ENCODE measurements at regions not wholly inside any gene's neighbourhood (a gene's known extent, or its start where the extent isn't known, plus 50 kb on each side); places are given as distances from the start of the nearest gene placed in this dataset.

DNA sequence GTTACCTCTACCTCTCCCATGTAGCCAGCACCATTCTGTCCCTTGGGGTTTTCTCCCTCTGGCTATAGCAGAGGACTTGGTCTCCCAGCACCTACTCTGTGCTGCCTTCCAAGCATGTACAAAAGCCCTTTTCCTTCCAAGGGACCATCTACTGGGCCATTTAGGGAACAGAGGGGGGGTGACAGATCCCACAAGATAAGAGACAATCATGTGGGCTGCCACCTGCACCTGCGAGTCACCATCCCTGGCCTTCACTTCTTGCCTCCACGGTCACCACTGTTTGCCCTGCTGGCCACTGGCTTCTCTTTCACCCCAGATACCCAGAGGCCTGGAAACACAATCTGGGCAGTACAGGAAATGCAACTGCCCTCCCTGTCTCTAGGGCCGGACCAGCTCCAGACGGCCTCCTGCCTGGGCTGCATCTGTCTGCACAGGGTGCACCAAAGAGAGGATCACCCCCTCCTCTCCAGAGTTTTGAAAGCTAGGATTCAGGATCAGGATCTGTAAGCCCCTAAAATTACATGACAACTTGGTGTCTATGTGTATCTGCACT is 160.8 kb upstream of the NECTIN1 start:
- Histone ChIP-seq H3K9me1 (ENCODE audit: insufficient read depth, low read length) (no peaks in the 10 kb centered on the region), H3K23ac (ENCODE audit: low read depth, low read length) (no peak overlapping the region), H2AFZ (replicated peaks; ENCODE audit: low read length, poor library complexity) (no peak overlapping the region), H3K36me3 (ENCODE audit: control insufficient read depth, insufficient read depth, low read length) (no peaks in the 10 kb centered on the region), H4K91ac (ENCODE audit: insufficient read depth, low read depth, low read length) (no peak overlapping the region), H3K27me3 (ENCODE audit: control insufficient read depth, insufficient read depth, low read length) (peaks cover 23% of the 10 kb centered on the region), H2AK5ac (ENCODE audit: low read depth, low read length) (no peak overlapping the region), H3K4ac (ENCODE audit: low read depth, low read length) (no peak overlapping the region), H3K4me2 (ENCODE audit: low read depth, low read length) (no peak overlapping the region), H4K5ac (ENCODE audit: low read depth, low read length) (no peak overlapping the region), H2BK15ac (ENCODE audit: low read depth, low read length) (no peak overlapping the region), H3K14ac (replicated peaks; ENCODE audit: low read depth, low read length) (no peak overlapping the region), H3K79me1 (ENCODE audit: low read depth in 1 of 2, low read length in 2 of 2) (no peaks in the 10 kb centered on the region), H4K20me1 (ENCODE audit: insufficient read depth, low read length) (no peaks in the 10 kb centered on the region), H2BK20ac (ENCODE audit: low read depth, low read length) (no peak overlapping the region), H4K8ac (ENCODE audit: low read depth in 2 of 2, low read length in 2 of 2) (no peak overlapping the region), H3K9ac (ENCODE audit: low read depth, low read length) (no peak overlapping the region), H3K4me3 (ENCODE audit: insufficient read depth, low read depth, low read length) (no peak overlapping the region), H3K56ac (ENCODE audit: extremely low read depth, insufficient read depth, low read length) (no peak overlapping the region), H3K18ac (ENCODE audit: low read depth, low read length) (no peak overlapping the region), H3K4me1 (ENCODE audit: control insufficient read depth, insufficient read depth, low read length) (no peaks in the 10 kb centered on the region), H3K9me3 (ENCODE audit: control insufficient read depth, insufficient read depth, low read length) (no peaks in the 10 kb centered on the region), H2BK120ac (ENCODE audit: low read depth, low read length) (no peak overlapping the region), H2AK9ac (replicated peaks; ENCODE audit: low read depth, low read length, poor library complexity) (no peak overlapping the region), H2BK5ac (ENCODE audit: low read depth, low read length, poor library complexity, severe bottlenecking) (no peak overlapping the region), H3K27ac (ENCODE audit: insufficient read depth, low read length) (no peak overlapping the region)
- in situ Hi-C loops (cut with MboI; ENCODE audit: low sequenced_read_pairs) = no loop called here
- ChIA-PET CTCF (no interaction called here), POLR2A (ENCODE audit: unreplicated experiment) (no interaction called here)
- ATAC-seq (ENCODE audit: low read depth) = no peak
- intact Hi-C loops (cut with micrococcal nuclease) = no loop called here
- WGBS, 2 experiments (ENCODE audit: extremely low coverage in 2 of 2, insufficient read length in 1 of 2) = 79% methylated on average over 2 of the region's 4 CpGs; no CpG with 5 or more reads in 1 of the 2 experiments
- TF ChIP-seq RAD21 (IDR thresholded peaks at IDR 0.05; ENCODE audit: low read length) (no peak), CHD1 (IDR thresholded peaks at IDR 0.05; ENCODE audit: low read depth, low read length) (no peak), RCOR1 (IDR thresholded peaks at IDR 0.05; ENCODE audit: insufficient replicate concordance, low read length) (no peak)
- BruUV-seq (replicated peaks) = no TSS peak
- dilution Hi-C loops (cut with HindIII; ENCODE audit: low sequenced_read_pairs, unreplicated experiment) = no loop called here
- DNase-seq = no peak

All from IMR-90 (cell line).